Inflammatory macrophage treated with lipopolysaccharide for 4 hours (primary cell): ENCODE measurements at regions not wholly inside any gene's neighbourhood (a gene's known extent, or its start where the extent isn't known, plus 50 kb on each side); places are given as distances from the start of the nearest gene placed in this dataset.

ENCODE experiments used
- DNase-seq: peaks from one replicate; pipeline ENCODE4 v3.0.0-alpha.2; 2020

DNA sequence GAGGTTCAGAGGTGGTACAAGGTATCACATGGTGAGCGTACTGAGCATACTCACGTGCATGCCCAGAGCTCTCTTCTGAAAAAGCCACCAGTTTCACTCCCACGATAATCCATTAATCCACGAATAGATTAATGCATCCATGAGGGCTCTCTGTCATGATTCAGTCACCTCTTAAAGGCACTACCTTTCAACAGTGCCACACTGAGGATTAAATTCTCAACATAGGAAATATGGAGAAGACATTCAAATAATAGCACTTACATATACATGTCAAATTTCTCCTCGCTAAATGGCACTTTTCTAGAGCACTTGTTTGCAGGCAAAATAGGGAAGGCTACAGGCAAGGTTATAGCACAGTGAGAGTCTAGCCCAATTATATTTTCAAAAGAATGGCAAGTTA, 825.9 kb downstream of the TRIB2 start:
- DNase-seq: no peak

GRCh38 chr2:13543550-13543949, 826.8 kb downstream of the TRIB2 start:
- no peak for DNase-seq

- DNase-seq: no peak
These were observed 828.6 kb downstream of the TRIB2 start for GRCh38 chr2:13545320-13545719.

DNA sequence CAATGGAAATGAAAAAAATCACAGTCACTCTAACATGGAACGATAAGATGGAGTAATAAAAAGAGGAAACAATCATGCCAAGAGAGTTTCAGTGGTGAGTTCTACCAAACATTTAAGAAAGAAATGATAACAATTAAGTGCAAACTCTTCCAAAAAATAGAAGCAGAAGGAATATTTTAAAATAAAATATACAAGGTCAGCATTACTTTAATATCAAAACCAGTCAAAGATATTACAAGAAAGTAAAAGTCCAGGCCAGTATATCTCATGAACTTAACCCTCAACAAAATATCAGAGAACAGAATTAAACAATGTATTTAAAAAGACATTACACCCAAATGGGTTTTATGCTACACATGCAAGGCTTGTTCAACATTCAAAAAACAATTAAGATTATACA, 829.4 kb downstream of the TRIB2 start:
- no peak for DNase-seq

GRCh38 chr2:13550285-13551231, 833.8 kb downstream of the TRIB2 start:
- no peak for DNase-seq

DNA sequence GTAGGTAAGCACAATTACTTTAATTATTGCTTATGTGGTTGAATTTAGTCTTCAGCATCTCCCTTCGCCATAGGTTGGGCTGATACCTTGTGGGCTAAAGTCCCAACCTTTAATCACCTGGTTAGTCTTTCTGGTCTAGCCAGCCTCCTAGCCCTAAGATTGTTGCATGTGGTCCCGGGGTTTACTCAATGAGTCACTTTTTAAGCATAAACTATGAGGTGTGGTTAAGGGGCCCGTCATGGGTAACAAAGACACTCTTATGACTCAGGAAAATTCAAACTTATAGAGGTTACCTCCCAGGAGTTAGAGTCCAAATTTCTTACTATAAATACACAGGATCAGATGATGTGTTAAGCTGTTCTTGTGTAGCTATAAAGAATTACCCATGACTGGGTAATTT, 841.6 kb downstream of the TRIB2 start:
- DNase-seq: no peak

DNA sequence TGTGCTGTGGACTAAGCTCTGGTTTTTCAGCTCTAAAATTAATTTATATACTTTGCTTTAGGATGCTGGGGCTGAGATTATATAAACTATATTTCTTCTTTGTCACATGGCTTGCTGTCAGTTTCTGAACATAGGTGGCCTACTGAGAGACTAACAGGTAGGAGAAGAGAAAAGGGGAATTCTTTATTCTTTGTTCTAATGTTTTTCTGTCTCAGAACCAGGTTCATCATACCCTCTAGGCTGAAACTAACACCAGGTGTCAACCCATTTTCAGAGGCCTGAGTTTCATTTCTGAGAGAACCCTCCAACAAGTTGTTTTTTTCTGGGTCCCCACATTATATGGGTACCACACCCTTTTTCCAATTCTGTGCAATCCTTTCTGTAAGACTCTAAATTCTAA, 843.6 kb downstream of the TRIB2 start:
- DNase-seq: no peak

- no peak for DNase-seq
These were observed 855.7 kb downstream of the TRIB2 start for GRCh38 chr2:13572466-13572865.

- DNase-seq: no peak
These were observed 858.1 kb downstream of the TRIB2 start for GRCh38 chr2:13574831-13575230.

DNA sequence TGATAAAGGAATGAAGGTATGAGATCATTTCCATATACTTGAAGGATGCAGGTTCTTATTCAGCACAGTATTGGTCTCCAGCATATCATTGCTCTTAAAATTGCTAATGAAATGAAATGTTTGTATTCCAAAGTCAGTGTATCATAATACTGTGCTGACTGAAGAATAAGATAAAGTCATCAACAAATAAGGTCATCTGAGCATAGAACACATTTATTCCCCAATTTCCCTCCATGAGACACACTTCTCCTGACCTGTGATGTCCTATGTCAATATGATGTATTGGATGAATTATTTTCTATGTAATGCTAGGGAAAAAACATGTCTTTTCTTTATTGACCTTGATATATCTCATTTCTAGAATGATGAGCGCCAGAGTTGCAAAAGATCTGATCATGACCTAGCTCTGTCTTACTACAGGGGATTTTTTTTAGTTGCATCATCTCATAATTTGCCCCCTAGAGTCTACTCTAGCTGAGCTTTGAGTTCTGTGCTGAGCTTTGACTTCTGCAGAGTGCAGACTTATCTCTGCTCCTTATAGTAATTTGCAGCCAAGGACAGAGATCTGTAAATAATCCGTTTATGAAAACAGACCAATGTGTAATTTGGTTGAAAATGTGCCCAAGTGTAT, 859.8 kb downstream of the TRIB2 start:
- DNase-seq: no peak

- DNase-seq: no peak
These were observed 861.8 kb downstream of the TRIB2 start for GRCh38 chr2:13578547-13578946.

- DNase-seq: no peak
These were observed 864.7 kb downstream of the TRIB2 start for GRCh38 chr2:13581471-13581870.

DNA sequence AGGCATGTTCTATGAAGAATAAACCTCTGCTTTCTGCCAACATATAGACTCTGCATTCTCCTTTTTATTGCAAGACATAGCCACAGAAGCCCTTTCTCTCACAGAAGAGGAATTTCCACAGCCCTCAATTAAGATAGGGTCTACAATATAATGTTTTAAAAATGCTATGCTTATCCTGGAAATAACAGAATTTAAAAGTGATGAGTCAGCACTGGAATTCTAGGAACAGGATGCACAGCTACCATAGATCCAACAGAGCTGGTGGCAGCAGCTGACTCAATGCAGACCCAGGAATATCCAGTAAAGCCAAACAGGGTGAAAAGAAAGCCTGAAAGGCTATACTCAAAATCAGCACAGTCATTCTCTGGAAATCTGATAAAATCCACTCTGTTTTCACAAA, 866.9 kb downstream of the TRIB2 start:
- no peak for DNase-seq

DNA sequence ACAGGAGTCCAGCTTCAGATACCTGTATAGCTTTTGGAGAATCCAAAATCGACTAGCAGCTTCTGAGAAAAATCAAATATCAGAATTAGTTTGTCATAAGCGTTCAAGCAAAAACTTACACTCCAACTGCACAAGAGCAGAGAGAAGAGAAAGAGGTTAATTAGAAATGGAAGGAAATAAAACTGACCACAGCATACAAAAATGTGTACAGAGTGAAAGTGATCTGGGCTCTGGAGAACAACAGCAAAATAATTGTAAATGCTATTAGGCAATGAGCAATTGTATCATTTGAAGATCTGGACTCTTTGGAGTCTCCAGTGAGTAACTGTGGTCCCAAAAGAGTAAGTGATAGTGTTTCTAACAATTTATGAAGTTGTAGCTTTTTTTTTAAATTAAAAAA, 867.3 kb downstream of the TRIB2 start:
- no peak for DNase-seq

GRCh38 chr2:13585732-13586131, 869.0 kb downstream of the TRIB2 start:
- DNase-seq: no peak

- no peak for DNase-seq
These were observed 879.5 kb downstream of the TRIB2 start for GRCh38 chr2:13596233-13596632.

GRCh38 chr2:13597176-13597575, 880.4 kb downstream of the TRIB2 start:
- no peak for DNase-seq

DNA sequence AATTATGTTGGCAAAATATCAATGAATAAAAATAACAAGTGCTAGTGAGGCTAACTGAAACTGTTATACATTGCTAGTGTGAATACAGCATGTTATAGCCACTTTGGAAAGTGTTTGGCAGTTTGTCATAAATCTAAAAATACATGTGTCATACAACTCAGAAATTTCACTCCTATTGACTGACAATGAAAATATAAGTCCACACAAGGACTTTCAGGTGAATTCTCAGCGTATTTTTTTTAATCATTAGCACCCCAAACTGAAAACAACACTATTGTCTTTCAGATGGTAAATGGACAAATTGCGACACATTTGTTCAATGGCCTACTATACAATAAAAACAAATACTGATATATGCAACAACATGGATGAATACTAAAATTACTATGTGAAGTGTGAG, 884.8 kb downstream of the TRIB2 start:
- no peak for DNase-seq

DNA sequence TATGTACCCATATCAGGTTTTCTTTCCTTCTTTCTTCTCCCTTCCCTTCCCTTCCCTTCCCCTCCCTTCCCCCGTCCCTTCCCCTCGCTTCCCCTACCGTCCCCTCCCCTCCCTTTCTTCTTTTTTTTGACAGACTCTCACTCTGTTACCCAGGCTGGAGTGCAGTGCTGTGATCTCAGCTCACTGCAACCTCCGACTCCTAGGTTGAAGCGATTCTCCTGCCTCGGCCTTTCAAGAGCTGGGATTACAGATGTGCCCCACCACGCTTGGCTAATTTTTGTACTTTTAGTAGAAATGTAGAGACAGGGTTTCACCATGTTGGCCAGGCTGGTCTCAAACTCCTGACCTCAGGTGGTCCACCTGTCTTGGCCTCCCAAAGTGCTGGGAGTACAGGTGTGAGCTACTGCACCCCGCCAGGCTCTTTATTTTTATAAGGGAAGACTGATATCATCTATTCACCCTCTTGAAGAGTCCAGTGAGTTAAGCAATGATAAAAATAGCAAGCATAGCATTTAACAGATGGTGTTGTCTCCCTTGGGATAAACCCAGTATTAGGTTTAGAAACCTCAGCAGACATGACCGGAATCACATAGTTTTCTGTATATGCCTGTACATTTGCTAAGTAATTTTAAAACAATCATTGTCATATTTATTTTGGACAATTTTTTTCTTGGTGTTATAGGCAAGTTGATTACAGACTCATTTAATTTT, 888.4 kb downstream of the TRIB2 start:
- DNase-seq: no peak

- no peak for DNase-seq
These were observed 890.4 kb downstream of the TRIB2 start for GRCh38 chr2:13607139-13607538.

DNA sequence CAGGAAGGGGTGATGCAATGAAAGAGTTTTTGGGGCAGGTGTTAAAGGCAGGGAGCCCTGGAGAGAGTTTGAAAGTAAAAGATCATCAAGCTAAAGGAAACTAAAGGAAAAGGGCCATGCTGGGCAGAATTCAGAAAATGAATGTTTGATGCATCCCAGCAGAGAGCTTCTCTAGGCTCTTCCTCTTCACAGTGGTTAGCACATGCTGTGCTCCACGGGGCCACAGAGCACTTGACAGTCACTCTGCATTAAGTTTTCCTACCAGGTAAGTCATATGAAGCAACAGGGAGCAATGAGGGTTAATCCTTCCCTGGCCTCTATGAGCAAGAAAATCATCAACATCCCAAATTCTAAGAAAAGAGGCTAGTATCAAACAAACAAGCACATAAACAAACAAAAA, 895.2 kb downstream of the TRIB2 start:
- no peak for DNase-seq

- no peak for DNase-seq
These were observed 899.3 kb downstream of the TRIB2 start for GRCh38 chr2:13616059-13616458.

- no peak for DNase-seq
These were observed 899.9 kb downstream of the TRIB2 start for GRCh38 chr2:13616616-13617015.

DNA sequence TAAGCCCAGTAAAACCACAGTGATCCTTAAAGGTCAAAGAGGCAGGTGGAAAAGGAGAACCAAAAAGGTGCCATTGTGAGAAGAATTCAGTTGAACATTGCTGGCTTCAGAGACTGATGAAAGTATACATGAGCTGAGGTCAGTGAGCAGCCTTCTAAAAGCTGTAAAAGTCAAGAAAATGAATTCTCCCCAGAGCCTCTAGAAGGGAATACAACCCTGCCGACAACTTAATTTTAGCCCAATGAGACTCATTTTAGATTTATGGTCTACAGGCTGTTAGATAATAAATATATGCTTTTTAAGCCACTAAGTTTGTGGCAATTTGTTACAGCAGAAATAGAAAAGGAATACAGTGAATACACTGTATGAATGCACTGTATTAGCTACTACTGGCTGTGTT, 911.4 kb downstream of the TRIB2 start:
- DNase-seq: no peak
